ENCODE measurements at regions not wholly inside any gene's neighbourhood (a gene's known extent, or its start where the extent isn't known, plus 50 kb on each side); places are given as distances from the start of the nearest gene placed in this dataset.

GRCh38 chr7:17421941-17422340 lies 123.5 kb downstream of the AHR start:
- no peak for DNase-seq (ENCODE audit: low spot score)
- in situ Hi-C loops (cut with MboI; ENCODE audit: low sequenced_read_pairs, unreplicated experiment): no loop called here
- TF ChIP-seq, protein P1, sequence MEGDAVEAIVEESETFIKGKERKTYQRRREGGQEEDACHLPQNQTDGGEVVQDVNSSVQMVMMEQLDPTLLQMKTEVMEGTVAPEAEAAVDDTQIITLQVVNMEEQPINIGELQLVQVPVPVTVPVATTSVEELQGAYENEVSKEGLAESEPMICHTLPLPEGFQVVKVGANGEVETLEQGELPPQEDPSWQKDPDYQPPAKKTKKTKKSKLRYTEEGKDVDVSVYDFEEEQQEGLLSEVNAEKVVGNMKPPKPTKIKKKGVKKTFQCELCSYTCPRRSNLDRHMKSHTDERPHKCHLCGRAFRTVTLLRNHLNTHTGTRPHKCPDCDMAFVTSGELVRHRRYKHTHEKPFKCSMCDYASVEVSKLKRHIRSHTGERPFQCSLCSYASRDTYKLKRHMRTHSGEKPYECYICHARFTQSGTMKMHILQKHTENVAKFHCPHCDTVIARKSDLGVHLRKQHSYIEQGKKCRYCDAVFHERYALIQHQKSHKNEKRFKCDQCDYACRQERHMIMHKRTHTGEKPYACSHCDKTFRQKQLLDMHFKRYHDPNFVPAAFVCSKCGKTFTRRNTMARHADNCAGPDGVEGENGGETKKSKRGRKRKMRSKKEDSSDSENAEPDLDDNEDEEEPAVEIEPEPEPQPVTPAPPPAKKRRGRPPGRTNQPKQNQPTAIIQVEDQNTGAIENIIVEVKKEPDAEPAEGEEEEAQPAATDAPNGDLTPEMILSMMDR (IDR thresholded peaks at IDR 0.05; ENCODE audit: borderline replicate concordance, control extremely low read depth, extremely low read depth, insufficient read depth, missing control alignments): no peak

DNA sequence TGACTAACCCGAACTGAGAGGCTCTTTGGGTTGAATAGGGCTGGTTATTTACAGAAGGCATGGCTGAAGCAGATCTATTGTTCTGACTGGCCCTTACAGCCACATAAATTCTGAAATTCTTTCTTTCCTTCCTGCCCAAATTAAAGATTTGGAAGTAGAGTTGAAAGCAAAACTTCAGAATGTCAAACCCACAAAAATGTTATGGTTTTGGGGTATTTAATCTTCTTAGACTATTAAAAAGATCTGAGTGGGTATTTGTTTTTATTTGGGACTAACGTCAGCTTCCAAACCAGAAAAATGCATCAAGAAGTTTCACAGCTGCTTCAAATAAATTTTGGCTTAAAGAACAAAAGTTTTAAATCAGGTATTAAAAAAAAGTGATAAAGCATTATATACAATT lies 124.5 kb downstream of the AHR start:
- in situ Hi-C loops (cut with MboI; ENCODE audit: low sequenced_read_pairs, unreplicated experiment): no loop called here
- no peak for DNase-seq (ENCODE audit: low spot score)
- TF ChIP-seq, protein P1 (IDR thresholded peaks at IDR 0.05; ENCODE audit: borderline replicate concordance, control extremely low read depth, extremely low read depth, insufficient read depth, missing control alignments): no peak

DNA sequence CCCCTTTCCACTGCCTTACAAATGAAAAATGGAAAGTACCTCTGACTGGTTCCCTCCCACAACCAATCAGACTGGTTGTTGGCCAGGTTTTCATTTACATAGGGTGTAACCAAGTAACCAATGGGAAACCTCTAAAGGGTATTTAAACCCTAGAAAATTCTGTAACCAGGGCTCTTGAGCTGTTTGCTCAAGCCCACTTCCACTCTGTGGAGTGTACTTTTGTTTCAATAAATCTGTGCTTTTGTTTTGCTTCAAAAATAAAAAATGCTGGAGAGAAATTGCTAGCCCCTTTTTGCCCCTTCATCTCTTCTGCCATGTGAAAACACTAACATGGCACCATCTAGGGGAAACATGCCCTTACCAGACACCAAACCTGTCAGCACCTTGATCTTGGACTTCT lies 129.5 kb downstream of the AHR start:
- in situ Hi-C loops (cut with MboI; ENCODE audit: low sequenced_read_pairs, unreplicated experiment): no loop called here
- no peak for DNase-seq (ENCODE audit: low spot score)
- TF ChIP-seq, protein P1 (IDR thresholded peaks at IDR 0.05; ENCODE audit: borderline replicate concordance, control extremely low read depth, extremely low read depth, insufficient read depth, missing control alignments): no peak

DNA sequence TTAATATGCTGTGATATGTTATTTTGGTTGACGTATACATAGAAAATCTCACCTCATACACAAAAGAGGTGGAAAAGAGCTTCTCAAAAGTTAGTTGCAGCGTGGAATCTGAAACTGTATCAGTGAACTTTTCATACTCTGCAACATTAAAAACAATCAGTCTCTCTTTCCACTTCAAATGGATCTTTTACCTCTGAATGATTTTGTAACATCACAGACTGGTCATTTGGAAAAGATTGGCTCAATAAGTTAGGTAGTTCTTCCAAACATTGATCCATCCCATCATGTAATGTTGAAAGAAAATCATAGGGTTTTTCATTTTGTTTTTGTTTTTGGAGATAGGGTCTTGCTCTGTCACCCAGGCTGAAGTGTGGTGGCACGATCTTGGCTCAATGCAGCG lies 131.1 kb downstream of the AHR start:
- in situ Hi-C loops (cut with MboI; ENCODE audit: low sequenced_read_pairs, unreplicated experiment): no loop called here
- TF ChIP-seq, protein P1 (IDR thresholded peaks at IDR 0.05; ENCODE audit: borderline replicate concordance, control extremely low read depth, extremely low read depth, insufficient read depth, missing control alignments): no peak
- DNase-seq (ENCODE audit: low spot score): no peak

DNA sequence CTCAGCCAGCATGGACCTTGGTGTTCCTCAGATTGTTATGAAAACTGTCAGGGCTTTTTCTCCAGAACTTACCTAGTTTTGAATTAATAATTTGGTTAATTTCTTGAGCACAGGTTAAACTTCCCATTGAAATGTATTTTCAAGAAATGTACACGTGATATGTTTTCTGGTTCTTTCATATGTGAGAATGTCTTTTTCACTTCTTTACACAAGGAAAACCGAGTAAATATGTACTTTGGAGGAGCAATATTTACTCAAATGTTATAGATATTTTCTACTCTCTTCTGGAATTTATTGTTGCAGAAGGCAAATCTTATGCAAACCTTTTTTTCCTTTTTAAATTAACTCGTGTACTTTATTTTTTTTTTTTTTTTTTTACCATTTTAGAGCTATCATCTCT lies 134.3 kb downstream of the AHR start:
- in situ Hi-C loops (cut with MboI; ENCODE audit: low sequenced_read_pairs, unreplicated experiment): no loop called here
- TF ChIP-seq, protein P1 (IDR thresholded peaks at IDR 0.05; ENCODE audit: borderline replicate concordance, control extremely low read depth, extremely low read depth, insufficient read depth, missing control alignments): no peak
- DNase-seq (ENCODE audit: low spot score): no peak

- in situ Hi-C loops (cut with MboI; ENCODE audit: low sequenced_read_pairs, unreplicated experiment): no loop called here
- TF ChIP-seq, protein P1 (IDR thresholded peaks at IDR 0.05; ENCODE audit: borderline replicate concordance, control extremely low read depth, extremely low read depth, insufficient read depth, missing control alignments): no peak
- DNase-seq (ENCODE audit: low spot score): no peak
These were observed 135.7 kb downstream of the AHR start for GRCh38 chr7:17434191-17434590.

Measured in GM13976 (cell line).